Fibroblast of lung (primary cell): ENCODE measurements at regions not wholly inside any gene's neighbourhood (a gene's known extent, or its start where the extent isn't known, plus 50 kb on each side); places are given as distances from the start of the nearest gene placed in this dataset.

Experiments used
- DNase-seq, 2 donors: peaks; one replicate each; pipeline versions ENCODE4 v3.0.0 to v3.0.0-alpha.2; 2010; ENCODE audit warnings: low read depth in 2 of 2
- H2AFZ ChIP-seq: 2 replicates; pipeline ENCODE4 v1.5.1; 2012; ENCODE audit warnings: low read length, control low read depth, inconsistent platforms
- H3K27ac ChIP-seq: 2 replicates; pipeline ENCODE4 v1.5.1; 2011; ENCODE audit warnings: low read length, control low read depth; ENCODE audit not compliant: insufficient read depth
- H3K27me3 ChIP-seq: 2 replicates; pipeline ENCODE4 v1.5.1; 2011; ENCODE audit warnings: mild to moderate bottlenecking, low read length; ENCODE audit not compliant: control insufficient read depth, insufficient read depth
- H3K36me3 ChIP-seq: 2 replicates; pipeline ENCODE4 v1.5.1; 2011; ENCODE audit warnings: low read length; ENCODE audit not compliant: control insufficient read depth, insufficient read depth
- H3K4me1 ChIP-seq: 2 replicates; pipeline ENCODE4 v1.5.1; 2011; ENCODE audit warnings: low read length; ENCODE audit not compliant: control insufficient read depth, insufficient read depth; ENCODE audit errors: extremely low read depth
- H3K4me2 ChIP-seq: 2 replicates; pipeline ENCODE4 v1.5.1; 2011; ENCODE audit warnings: low read length, control low read depth; ENCODE audit not compliant: insufficient read depth; ENCODE audit errors: extremely low read depth
- H3K4me3 ChIP-seq, 4 experiments: fragments of 200-600 bp in 1 of 4; sonication (generic) in 1 of 4; replicated peaks in 1 of 4; 2 replicates each; pipeline ENCODE4 v1.5.1; 2011 to 2016; ENCODE audit warnings: low read length in 4 of 4, low read depth in 3 of 4, mild to moderate bottlenecking in 3 of 4, control low read depth in 2 of 4, inconsistent platforms in 1 of 4, mixed read lengths in 1 of 4; ENCODE audit not compliant: insufficient read depth in 1 of 4; ENCODE audit errors: control extremely low read depth in 1 of 4
- H3K79me2 ChIP-seq: 2 replicates; pipeline ENCODE4 v1.5.1; 2012; ENCODE audit warnings: mild to moderate bottlenecking, low read length, inconsistent platforms; ENCODE audit not compliant: control insufficient read depth, insufficient read depth
- H3K9ac ChIP-seq: 2 replicates; pipeline ENCODE4 v1.5.1; 2011; ENCODE audit warnings: mild to moderate bottlenecking, low read length, control low read depth; ENCODE audit not compliant: insufficient read depth
- H3K9me3 ChIP-seq: 2 replicates; pipeline ENCODE4 v1.5.1; 2012; ENCODE audit warnings: low read depth, low read length; ENCODE audit not compliant: control insufficient read depth, insufficient read depth
- H4K20me1 ChIP-seq: 2 replicates; pipeline ENCODE4 v1.5.1; 2011; ENCODE audit warnings: low read length; ENCODE audit not compliant: control insufficient read depth, insufficient read depth; ENCODE audit errors: extremely low read depth
- CTCF ChIP-seq, 2 donors: IDR thresholded peaks in 1 of 2; conservative IDR thresholded peaks in 1 of 2; 1 replicate in 1 of 2; 2 replicates in 1 of 2; pipeline ENCODE4 v1.5.1; 2011 to 2012; ENCODE audit warnings: low read length in 2 of 2, control low read depth in 1 of 2, inconsistent platforms in 1 of 2, low read depth in 1 of 2, mild to moderate bottlenecking in 1 of 2
- EZH2 ChIP-seq: IDR thresholded peaks from 2 replicates; pipeline ENCODE4 v1.5.1; 2012; ENCODE audit warnings: low read length, control low read depth, mild to moderate bottlenecking; ENCODE audit errors: missing control alignments

- TF ChIP-seq CTCF (conservative IDR thresholded peaks at IDR 0.05 in 1 of 2, IDR thresholded peaks at IDR 0.05 in 1 of 2; ENCODE audit: low read depth in 1 of 2, low read length in 2 of 2), result no peak
- no peak for TF ChIP-seq EZH2
- no peak overlapping the region for H3K9ac ChIP-seq
Measured at GRCh38 chrY:19410980-19411766, 333.4 kb downstream of the KDM5D start.

DNA sequence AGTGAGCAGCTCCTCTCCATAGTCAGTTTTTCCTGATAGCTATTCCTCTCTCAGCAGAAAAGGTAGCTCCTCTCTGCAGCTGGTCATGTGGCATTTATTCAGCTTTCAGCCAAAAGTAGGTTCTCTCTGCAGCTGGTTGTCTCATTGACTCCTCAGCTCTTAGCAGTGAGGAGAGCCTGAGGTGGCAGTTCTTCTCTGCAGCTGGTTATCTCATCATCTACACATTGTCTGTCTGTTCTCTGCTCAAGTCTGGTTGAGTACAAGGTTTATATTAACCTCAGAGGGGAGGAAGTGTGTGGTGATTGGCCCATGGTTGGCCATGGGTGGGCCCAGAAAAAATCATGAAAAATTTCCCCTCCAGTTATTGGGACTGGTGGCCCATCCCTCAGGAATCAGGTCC, 338.3 kb downstream of the KDM5D start:
- Histone ChIP-seq H3K9ac (no peak overlapping the region), H3K27ac (no peak overlapping the region), H2AFZ (no peak overlapping the region), H3K4me3 (no peak overlapping the region), H3K9me3 (no peaks in the 10 kb centered on the region), H3K4me1 (no peaks in the 10 kb centered on the region), H3K4me2 (no peak overlapping the region), H3K79me2 (no peaks in the 10 kb centered on the region), H3K36me3 (no peaks in the 10 kb centered on the region), H3K27me3 (no peaks in the 10 kb centered on the region), H4K20me1 (no peaks in the 10 kb centered on the region)
- TF ChIP-seq CTCF (conservative IDR thresholded peaks at IDR 0.05 in 1 of 2, IDR thresholded peaks at IDR 0.05 in 1 of 2; ENCODE audit: low read depth in 1 of 2, low read length in 2 of 2), result no peak
- no peak for TF ChIP-seq EZH2
- DNase-seq, result no peak

More at GRCh38 chrY:19410980-19411766, 333.4 kb downstream of the KDM5D start:
- Histone ChIP-seq H4K20me1 (no peaks in the 10 kb centered on the region), H3K4me1 (no peaks in the 10 kb centered on the region), H3K36me3 (no peaks in the 10 kb centered on the region), H3K27me3 (no peaks in the 10 kb centered on the region), H3K79me2 (no peaks in the 10 kb centered on the region), H3K9me3 (no peaks in the 10 kb centered on the region), H2AFZ (no peak overlapping the region), H3K4me3 (no peak overlapping the region), H3K4me2 (no peak overlapping the region), H3K27ac (no peak overlapping the region)
- DNase-seq, result no peak

DNA sequence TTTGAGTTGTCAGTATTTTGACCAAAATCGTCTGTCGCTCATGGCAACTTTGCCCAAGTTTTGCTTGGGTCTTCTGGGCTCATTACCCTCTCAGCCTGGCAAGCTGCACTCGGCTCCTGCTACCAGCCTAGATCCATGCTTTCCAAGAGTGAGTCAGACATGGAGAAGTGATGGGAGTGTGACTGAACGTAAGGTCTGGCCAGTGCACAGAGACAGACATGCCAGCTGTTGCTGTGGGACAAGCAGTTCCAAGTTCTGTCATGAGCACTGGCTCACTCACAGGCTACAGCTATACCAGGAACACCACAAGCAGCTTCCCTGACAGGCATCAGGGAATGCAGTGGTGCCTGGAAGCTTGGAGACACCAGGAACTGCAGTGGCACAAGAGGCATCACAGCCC, 338.9 kb downstream of the KDM5D start:
- Histone ChIP-seq H4K20me1 (no peaks in the 10 kb centered on the region), H3K9me3 (no peaks in the 10 kb centered on the region), H3K4me2 (no peak overlapping the region), H3K4me3 (no peak overlapping the region), H3K36me3 (no peaks in the 10 kb centered on the region), H3K27me3 (no peaks in the 10 kb centered on the region), H2AFZ (no peak overlapping the region), H3K27ac (no peak overlapping the region), H3K4me1 (no peaks in the 10 kb centered on the region), H3K9ac (no peak overlapping the region), H3K79me2 (no peaks in the 10 kb centered on the region)
- no peak for DNase-seq
- TF ChIP-seq CTCF (conservative IDR thresholded peaks at IDR 0.05 in 1 of 2, IDR thresholded peaks at IDR 0.05 in 1 of 2; ENCODE audit: low read depth in 1 of 2, low read length in 2 of 2) (no peak), EZH2 (no peak)
